ENCODE measurements at regions not wholly inside any gene's neighbourhood (a gene's known extent, or its start where the extent isn't known, plus 50 kb on each side); places are given as distances from the start of the nearest gene placed in this dataset.

- H3K27me3 ChIP-seq (ENCODE audit: control insufficient read depth, insufficient read depth, low read length), result no peaks in the 10 kb centered on the region
- no peaks in the 10 kb centered on the region for H3K4me1 ChIP-seq (ENCODE audit: control insufficient read depth, insufficient read depth, low read length)
- no peaks in the 10 kb centered on the region for H3K36me3 ChIP-seq (ENCODE audit: control insufficient read depth, insufficient read depth, low read length)
- no peak overlapping the region for H3K4me3 ChIP-seq (ENCODE audit: low read depth, low read length)
- no CpG with 5 or more reads among the region's 1 CpG for WGBS (ENCODE audit: insufficient coverage)
- peaks cover 1% of the 10 kb centered on the region for H3K9me3 ChIP-seq (ENCODE audit: control insufficient read depth, insufficient read depth, low read length)
- no peak for DNase-seq (ENCODE audit: low read depth in 4 of 6, low spot score in 6 of 6)
- no peak overlapping the region for H3K27ac ChIP-seq (ENCODE audit: low read depth, low read length)
These were observed 54.5 kb upstream of the FAM78B start for GRCh38 chr1:166221316-166221715.

DNA sequence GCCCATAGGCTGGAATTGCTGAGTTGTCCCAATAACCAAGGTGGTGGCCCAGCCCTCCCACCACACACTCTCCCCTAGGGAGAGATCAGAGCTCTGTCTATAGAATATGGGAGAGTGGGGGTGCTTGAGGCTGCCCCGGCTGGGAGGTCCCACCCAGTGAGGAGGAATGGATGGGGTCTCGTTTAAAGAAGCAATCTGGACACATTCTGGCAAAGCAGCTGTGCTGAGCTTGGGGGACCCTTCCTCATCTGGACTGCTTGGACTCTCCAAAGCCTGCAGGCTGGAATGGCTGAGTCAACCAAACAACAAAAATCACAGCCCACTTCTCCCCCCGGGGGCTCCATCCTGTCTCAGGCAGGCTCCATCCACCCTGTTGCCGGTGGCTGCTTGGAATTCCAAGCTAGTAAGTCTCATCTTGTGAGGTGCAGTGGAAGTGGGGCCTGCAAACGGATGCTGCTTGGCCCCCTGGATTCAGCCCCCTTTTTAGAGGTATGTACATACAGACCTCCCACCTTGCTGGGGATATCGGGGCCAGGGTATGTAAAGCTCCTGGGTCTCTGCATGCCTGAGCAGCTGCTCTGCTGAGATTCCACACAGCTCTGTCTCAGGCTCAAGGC lies 67.1 kb upstream of the FAM78B start:
- Histone ChIP-seq H3K9me3 (ENCODE audit: control insufficient read depth, insufficient read depth, low read length) (no peaks in the 10 kb centered on the region), H3K27me3 (ENCODE audit: control insufficient read depth, insufficient read depth, low read length) (no peaks in the 10 kb centered on the region), H3K4me3 (ENCODE audit: low read depth, low read length) (no peak overlapping the region), H3K4me1 (ENCODE audit: control insufficient read depth, insufficient read depth, low read length) (no peaks in the 10 kb centered on the region), H3K27ac (ENCODE audit: low read depth, low read length) (no peak overlapping the region), H3K36me3 (ENCODE audit: control insufficient read depth, insufficient read depth, low read length) (no peaks in the 10 kb centered on the region)
- no peak for DNase-seq (ENCODE audit: low read depth in 4 of 6, low spot score in 6 of 6)
- WGBS (ENCODE audit: insufficient coverage), result 92% methylated on average over 2 of the region's 6 CpGs

DNA sequence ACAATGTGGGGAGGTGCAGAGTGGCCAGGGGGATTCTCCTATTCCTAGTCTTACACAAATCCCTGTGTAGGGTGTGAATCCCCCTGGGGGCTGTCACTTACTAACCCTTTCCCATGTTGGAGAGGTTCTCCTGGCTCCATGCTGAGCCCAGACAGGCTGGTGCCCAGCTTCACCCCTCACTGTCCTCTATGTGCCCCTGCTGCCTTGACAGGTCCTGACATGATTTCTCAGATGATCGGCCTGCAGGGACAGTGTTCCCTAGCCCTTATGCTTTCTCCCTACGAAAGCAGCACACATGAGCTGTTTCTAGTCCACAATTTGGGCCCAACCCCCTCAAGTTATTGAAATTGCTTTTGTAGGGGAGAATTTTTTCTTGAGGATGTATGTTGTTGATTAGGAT lies 68.9 kb upstream of the FAM78B start:
- Histone ChIP-seq H3K27ac (ENCODE audit: low read depth, low read length) (no peak overlapping the region), H3K4me3 (ENCODE audit: low read depth, low read length) (no peak overlapping the region), H3K4me1 (ENCODE audit: control insufficient read depth, insufficient read depth, low read length) (no peaks in the 10 kb centered on the region), H3K36me3 (ENCODE audit: control insufficient read depth, insufficient read depth, low read length) (no peaks in the 10 kb centered on the region), H3K27me3 (ENCODE audit: control insufficient read depth, insufficient read depth, low read length) (no peaks in the 10 kb centered on the region), H3K9me3 (ENCODE audit: control insufficient read depth, insufficient read depth, low read length) (no peaks in the 10 kb centered on the region)
- DNase-seq (ENCODE audit: low read depth in 4 of 6, low spot score in 6 of 6), result no peak
- WGBS (ENCODE audit: insufficient coverage), result 71% methylated on average over 1 of the region's 2 CpGs

DNA sequence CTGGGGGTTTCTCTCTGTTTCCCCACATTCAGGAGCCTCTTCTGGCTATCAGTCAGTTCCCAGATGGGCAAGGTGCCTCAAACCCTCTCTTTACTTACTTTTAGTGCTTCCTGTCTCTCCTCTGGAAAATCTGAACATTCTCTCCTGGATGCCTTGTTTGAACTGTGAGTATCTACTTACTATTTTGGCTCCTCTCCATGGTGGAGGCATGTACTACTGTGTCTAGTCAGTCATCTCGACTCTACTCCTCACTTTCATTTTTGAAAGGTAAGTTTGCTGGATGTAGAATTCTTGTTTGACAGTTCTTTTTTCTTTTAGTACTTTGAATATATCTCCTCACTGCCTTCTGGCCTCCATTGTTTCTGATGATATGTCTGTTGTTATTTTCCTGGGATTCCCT lies 70.9 kb upstream of the FAM78B start:
- Histone ChIP-seq H3K9me3 (ENCODE audit: control insufficient read depth, insufficient read depth, low read length) (no peaks in the 10 kb centered on the region), H3K27me3 (ENCODE audit: control insufficient read depth, insufficient read depth, low read length) (no peaks in the 10 kb centered on the region), H3K4me1 (ENCODE audit: control insufficient read depth, insufficient read depth, low read length) (no peaks in the 10 kb centered on the region), H3K36me3 (ENCODE audit: control insufficient read depth, insufficient read depth, low read length) (no peaks in the 10 kb centered on the region), H3K4me3 (ENCODE audit: low read depth, low read length) (no peak overlapping the region), H3K27ac (ENCODE audit: low read depth, low read length) (no peak overlapping the region)
- DNase-seq (ENCODE audit: low read depth in 4 of 6, low spot score in 6 of 6), result no peak
- WGBS (ENCODE audit: insufficient coverage), result no CpG with 5 or more reads among the region's 1 CpG

GRCh38 chr1:166253076-166253779 lies 86.4 kb upstream of the FAM78B start:
- Histone ChIP-seq H3K27ac (ENCODE audit: low read depth, low read length) (no peak overlapping the region), H3K4me1 (ENCODE audit: control insufficient read depth, insufficient read depth, low read length) (no peaks in the 10 kb centered on the region), H3K9me3 (ENCODE audit: control insufficient read depth, insufficient read depth, low read length) (no peaks in the 10 kb centered on the region), H3K36me3 (ENCODE audit: control insufficient read depth, insufficient read depth, low read length) (no peaks in the 10 kb centered on the region), H3K4me3 (ENCODE audit: low read depth, low read length) (no peak overlapping the region), H3K27me3 (ENCODE audit: control insufficient read depth, insufficient read depth, low read length) (no peaks in the 10 kb centered on the region)
- DNase-seq (ENCODE audit: low read depth in 4 of 6, low spot score in 6 of 6), result no peak

GRCh38 chr1:166258017-166258416 lies 91.2 kb upstream of the FAM78B start:
- Histone ChIP-seq H3K36me3 (ENCODE audit: control insufficient read depth, insufficient read depth, low read length) (no peaks in the 10 kb centered on the region), H3K27me3 (ENCODE audit: control insufficient read depth, insufficient read depth, low read length) (no peaks in the 10 kb centered on the region), H3K4me1 (ENCODE audit: control insufficient read depth, insufficient read depth, low read length) (no peaks in the 10 kb centered on the region), H3K9me3 (ENCODE audit: control insufficient read depth, insufficient read depth, low read length) (no peaks in the 10 kb centered on the region), H3K4me3 (ENCODE audit: low read depth, low read length) (no peak overlapping the region), H3K27ac (ENCODE audit: low read depth, low read length) (no peak overlapping the region)
- WGBS (ENCODE audit: insufficient coverage), result 88% methylated on average over 3 of the region's 3 CpGs
- DNase-seq (ENCODE audit: low read depth in 4 of 6, low spot score in 6 of 6), result no peak

DNA sequence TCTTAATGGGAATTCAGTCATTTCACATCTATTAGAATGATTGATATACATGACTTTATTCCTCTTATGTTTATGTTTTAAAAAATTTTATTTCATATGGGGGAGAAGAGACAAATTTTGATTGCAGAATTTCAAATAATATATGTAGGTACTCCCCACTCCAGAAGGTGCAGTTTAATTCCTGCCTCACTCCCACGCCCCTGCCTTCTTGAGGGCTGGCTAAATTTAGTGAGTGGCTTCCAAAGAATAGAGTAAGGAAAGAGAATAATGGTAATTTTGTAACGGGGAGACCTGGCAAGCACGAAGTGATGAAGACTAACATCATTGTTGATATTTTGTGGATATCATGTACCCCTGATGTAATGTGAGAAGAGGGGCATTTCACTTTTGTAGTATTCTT lies 94.7 kb upstream of the FAM78B start:
- Histone ChIP-seq H3K27me3 (ENCODE audit: control insufficient read depth, insufficient read depth, low read length) (no peaks in the 10 kb centered on the region), H3K27ac (ENCODE audit: low read depth, low read length) (no peak overlapping the region), H3K36me3 (ENCODE audit: control insufficient read depth, insufficient read depth, low read length) (no peaks in the 10 kb centered on the region), H3K4me1 (ENCODE audit: control insufficient read depth, insufficient read depth, low read length) (no peaks in the 10 kb centered on the region), H3K9me3 (ENCODE audit: control insufficient read depth, insufficient read depth, low read length) (no peaks in the 10 kb centered on the region), H3K4me3 (ENCODE audit: low read depth, low read length) (no peak overlapping the region)
- no CpG with 5 or more reads among the region's 3 CpGs for WGBS (ENCODE audit: insufficient coverage)
- DNase-seq (ENCODE audit: low read depth in 4 of 6, low spot score in 6 of 6), result no peak

GRCh38 chr1:166270476-166271150 lies 103.8 kb upstream of the FAM78B start:
- Histone ChIP-seq H3K9me3 (ENCODE audit: control insufficient read depth, insufficient read depth, low read length) (no peaks in the 10 kb centered on the region), H3K36me3 (ENCODE audit: control insufficient read depth, insufficient read depth, low read length) (no peaks in the 10 kb centered on the region), H3K4me3 (ENCODE audit: low read depth, low read length) (no peak overlapping the region), H3K27me3 (ENCODE audit: control insufficient read depth, insufficient read depth, low read length) (no peaks in the 10 kb centered on the region), H3K4me1 (ENCODE audit: control insufficient read depth, insufficient read depth, low read length) (no peaks in the 10 kb centered on the region), H3K27ac (ENCODE audit: low read depth, low read length) (no peak overlapping the region)
- no peak for DNase-seq (ENCODE audit: low read depth in 4 of 6, low spot score in 6 of 6)
- 17% methylated on average over 1 of the region's 2 CpGs for WGBS (ENCODE audit: insufficient coverage)

- Histone ChIP-seq H3K27me3 (ENCODE audit: control insufficient read depth, insufficient read depth, low read length) (no peaks in the 10 kb centered on the region), H3K4me1 (ENCODE audit: control insufficient read depth, insufficient read depth, low read length) (no peaks in the 10 kb centered on the region), H3K4me3 (ENCODE audit: low read depth, low read length) (no peak overlapping the region), H3K36me3 (ENCODE audit: control insufficient read depth, insufficient read depth, low read length) (no peaks in the 10 kb centered on the region), H3K27ac (ENCODE audit: low read depth, low read length) (no peak overlapping the region), H3K9me3 (ENCODE audit: control insufficient read depth, insufficient read depth, low read length) (no peaks in the 10 kb centered on the region)
- no peak for DNase-seq (ENCODE audit: low read depth in 4 of 6, low spot score in 6 of 6)
- no CpG with 5 or more reads among the region's 1 CpG for WGBS (ENCODE audit: insufficient coverage)
These were observed 104.3 kb upstream of the FAM78B start for GRCh38 chr1:166271151-166271538.

GRCh38 chr1:166272155-166272554 lies 105.4 kb upstream of the FAM78B start:
- Histone ChIP-seq H3K27me3 (ENCODE audit: control insufficient read depth, insufficient read depth, low read length) (no peaks in the 10 kb centered on the region), H3K4me1 (ENCODE audit: control insufficient read depth, insufficient read depth, low read length) (no peaks in the 10 kb centered on the region), H3K27ac (ENCODE audit: low read depth, low read length) (no peak overlapping the region), H3K9me3 (ENCODE audit: control insufficient read depth, insufficient read depth, low read length) (no peaks in the 10 kb centered on the region), H3K4me3 (ENCODE audit: low read depth, low read length) (no peak overlapping the region), H3K36me3 (ENCODE audit: control insufficient read depth, insufficient read depth, low read length) (no peaks in the 10 kb centered on the region)
- DNase-seq (ENCODE audit: low read depth in 4 of 6, low spot score in 6 of 6), result no peak
- WGBS (ENCODE audit: insufficient coverage), result 93% methylated on average over 1 of the region's 1 CpG
